A673 (cell line): ENCODE measurements at regions not wholly inside any gene's neighbourhood (a gene's known extent, or its start where the extent isn't known, plus 50 kb on each side); places are given as distances from the start of the nearest gene placed in this dataset.

Experiments
- BruUV-seq: library from RNA; stranded (reverse); fragments of 400-500 nt; replicated peaks from 2 replicates; lab custom pipeline; 2021; lab: Mats Ljungman, UMichigan
- CTCF ChIA-PET: fragments of 300-600 bp; sonication (Branson Sonifier 250); formaldehyde crosslinking; loops from one replicate; lab custom pipeline; 2022; ENCODE audit warnings: antibody characterized with exemption; lab: Charles Lee
- POLR2A ChIA-PET: fragments of 300-600 bp; sonication (Branson Sonifier 250); formaldehyde crosslinking; loops from one replicate; lab custom pipeline; 2022; ENCODE audit warnings: antibody characterized with exemption; ENCODE audit not compliant: low non-redundant PET; lab: Charles Lee
- DNase-seq: peaks from one replicate; pipeline ENCODE4 v3.0.0-alpha.2; 2015; ENCODE audit warnings: low spot score
- H3K27ac ChIP-seq: fragments of 200-600 bp; sonication (generic); 2 replicates; pipeline ENCODE4 v1.5.1; 2016; ENCODE audit warnings: mixed run types, low read depth, mild to moderate bottlenecking, mixed read lengths, antibody characterized with exemption, low read length; ENCODE audit not compliant: poor library complexity, severe bottlenecking
- H3K27me3 ChIP-seq: fragments of 200-600 bp; sonication (generic); replicated peaks from 2 replicates; pipeline ENCODE4 v1.6.1; 2017; ENCODE audit warnings: mixed run types, low read depth, mild to moderate bottlenecking, mixed read lengths, antibody characterized with exemption, low read length; ENCODE audit not compliant: insufficient read depth, poor library complexity
- H3K36me3 ChIP-seq: fragments of 200-600 bp; sonication (generic); 2 replicates; pipeline ENCODE4 v1.6.1; 2016; ENCODE audit warnings: mixed run types, mild to moderate bottlenecking, mixed read lengths, antibody characterized with exemption, low read length; ENCODE audit not compliant: insufficient read depth, poor library complexity, severe bottlenecking
- H3K4me1 ChIP-seq: fragments of 200-600 bp; sonication (generic); 2 replicates; pipeline ENCODE4 v1.6.1; 2017; ENCODE audit warnings: mixed run types, mild to moderate bottlenecking, mixed read lengths, antibody characterized with exemption, low read length; ENCODE audit not compliant: insufficient read depth, poor library complexity, severe bottlenecking
- H3K4me3 ChIP-seq: fragments of 200-600 bp; sonication (generic); 2 replicates; pipeline ENCODE4 v1.5.1; 2016; ENCODE audit warnings: low read depth, mixed run types, mild to moderate bottlenecking, mixed read lengths, low read length; ENCODE audit not compliant: poor library complexity, severe bottlenecking
- H3K9me3 ChIP-seq: fragments of 200-600 bp; sonication (generic); 2 replicates; pipeline ENCODE4 v1.6.1; 2016; ENCODE audit warnings: mixed run types, low read depth, mild to moderate bottlenecking, mixed read lengths, antibody characterized with exemption, low read length; ENCODE audit not compliant: poor library complexity, severe bottlenecking
- EZH2 ChIP-seq: fragments of 200-600 bp; sonication (generic); IDR thresholded peaks from 2 replicates; pipeline ENCODE4 v1.6.1; 2017; ENCODE audit warnings: borderline replicate concordance, low read depth, mild to moderate bottlenecking, mixed read lengths, antibody characterized with exemption, low read length; ENCODE audit not compliant: poor library complexity, severe bottlenecking
- intact Hi-C: fragments of 100-400 bp; cut with micrococcal nuclease; formaldehyde crosslinking; loops from one replicate; pipeline ENCODE4 v1.10.0; 2022; ENCODE audit not compliant: unreplicated experiment
- TF ChIP-seq, protein P1 (sequence below): fragments of 300-800, 200-600 bp; sonication (generic); conservative IDR thresholded peaks from 2 replicates; pipeline ENCODE4 v1.5.1; 2017; ENCODE audit warnings: low read depth, mild to moderate bottlenecking, antibody characterized with exemption, low read length, moderate library complexity, mixed read lengths

DNA sequence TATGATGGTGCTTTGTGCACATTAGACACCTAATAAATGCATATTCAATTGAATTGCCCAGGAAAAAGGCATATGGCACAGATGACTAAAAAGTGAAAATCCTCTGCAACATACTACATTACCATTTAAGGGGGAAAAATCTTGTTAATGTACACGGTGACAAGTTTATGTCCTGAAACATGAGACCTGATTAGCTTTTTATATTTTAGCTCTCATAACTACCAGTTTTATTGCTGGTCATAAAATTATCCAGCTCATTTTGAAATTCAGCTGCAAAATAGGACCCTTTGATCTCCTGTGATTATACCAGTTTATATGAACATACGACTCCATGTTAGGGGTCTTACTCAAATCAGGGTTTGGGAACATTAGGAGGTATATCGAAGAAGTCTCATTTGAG lies 684.6 kb upstream of the CCDC54 start:
- TF ChIP-seq EZH2, result no peak
- TF ChIP-seq, protein P1, sequence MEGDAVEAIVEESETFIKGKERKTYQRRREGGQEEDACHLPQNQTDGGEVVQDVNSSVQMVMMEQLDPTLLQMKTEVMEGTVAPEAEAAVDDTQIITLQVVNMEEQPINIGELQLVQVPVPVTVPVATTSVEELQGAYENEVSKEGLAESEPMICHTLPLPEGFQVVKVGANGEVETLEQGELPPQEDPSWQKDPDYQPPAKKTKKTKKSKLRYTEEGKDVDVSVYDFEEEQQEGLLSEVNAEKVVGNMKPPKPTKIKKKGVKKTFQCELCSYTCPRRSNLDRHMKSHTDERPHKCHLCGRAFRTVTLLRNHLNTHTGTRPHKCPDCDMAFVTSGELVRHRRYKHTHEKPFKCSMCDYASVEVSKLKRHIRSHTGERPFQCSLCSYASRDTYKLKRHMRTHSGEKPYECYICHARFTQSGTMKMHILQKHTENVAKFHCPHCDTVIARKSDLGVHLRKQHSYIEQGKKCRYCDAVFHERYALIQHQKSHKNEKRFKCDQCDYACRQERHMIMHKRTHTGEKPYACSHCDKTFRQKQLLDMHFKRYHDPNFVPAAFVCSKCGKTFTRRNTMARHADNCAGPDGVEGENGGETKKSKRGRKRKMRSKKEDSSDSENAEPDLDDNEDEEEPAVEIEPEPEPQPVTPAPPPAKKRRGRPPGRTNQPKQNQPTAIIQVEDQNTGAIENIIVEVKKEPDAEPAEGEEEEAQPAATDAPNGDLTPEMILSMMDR, result no peak
- ChIA-PET CTCF (no interaction called here), POLR2A (no interaction called here)
- no peaks in the 10 kb centered on the region for H3K27me3 ChIP-seq
- H3K36me3 ChIP-seq, result no peaks in the 10 kb centered on the region
- peaks cover 42% of the 10 kb centered on the region for H3K4me1 ChIP-seq
- BruUV-seq, result no TSS peak
- H3K27ac ChIP-seq, result peak overlapping the region; percentile 10
- intact Hi-C loops, result no loop called here
- no peaks in the 10 kb centered on the region for H3K9me3 ChIP-seq
- no peak for DNase-seq
- H3K4me3 ChIP-seq, result no peak overlapping the region

DNA sequence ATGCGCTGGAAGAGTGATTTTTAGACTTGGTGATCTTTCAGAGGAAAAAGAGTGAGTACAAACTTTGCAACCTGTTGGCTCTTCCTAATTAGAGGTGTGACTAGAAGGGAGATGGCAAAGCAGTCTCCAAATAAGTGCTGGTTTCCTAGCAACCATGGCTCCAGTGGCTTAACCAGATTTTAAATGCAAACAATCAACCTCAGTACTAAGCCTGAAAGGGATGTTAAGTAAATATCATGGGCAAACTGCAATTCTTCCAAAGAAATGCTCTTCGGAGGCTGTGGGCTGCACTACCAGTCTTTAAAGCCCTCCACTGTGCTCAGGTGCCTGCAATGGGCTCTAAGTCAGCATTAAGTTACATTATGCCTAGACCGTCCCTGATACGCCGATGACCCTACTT lies 678.1 kb upstream of the CCDC54 start:
- DNase-seq, result no peak
- no peaks in the 10 kb centered on the region for H3K9me3 ChIP-seq
- H3K36me3 ChIP-seq, result no peaks in the 10 kb centered on the region
- no peak overlapping the region for H3K4me3 ChIP-seq
- peaks cover 6% of the 10 kb centered on the region for H3K4me1 ChIP-seq
- no peaks in the 10 kb centered on the region for H3K27me3 ChIP-seq
- intact Hi-C loops, result no loop called here
- H3K27ac ChIP-seq, result no peak overlapping the region
- no TSS peak for BruUV-seq
- ChIA-PET CTCF (no interaction called here), POLR2A (no interaction called here)
- no peak for TF ChIP-seq EZH2
- TF ChIP-seq, protein P1, result no peak

- intact Hi-C loops, result no loop called here
- H3K27ac ChIP-seq, result no peak overlapping the region
- H3K27me3 ChIP-seq, result no peaks in the 10 kb centered on the region
- no peaks in the 10 kb centered on the region for H3K4me1 ChIP-seq
- ChIA-PET CTCF (no interaction called here), POLR2A (no interaction called here)
- TF ChIP-seq, protein P1, result no peak
- TF ChIP-seq EZH2, result no peak
- BruUV-seq, result no TSS peak
- no peak overlapping the region for H3K4me3 ChIP-seq
- no peaks in the 10 kb centered on the region for H3K9me3 ChIP-seq
- DNase-seq, result no peak
- no peaks in the 10 kb centered on the region for H3K36me3 ChIP-seq
Observed at GRCh38 chr3:106700981-106701380, 676.3 kb upstream of the CCDC54 start.
